Esophagus squamous epithelium (tissue), 4 donors: ENCODE measurements at regions not wholly inside any gene's neighbourhood (a gene's known extent, or its start where the extent isn't known, plus 50 kb on each side); places are given as distances from the start of the nearest gene placed in this dataset.

Experiments used
- CTCF ChIP-seq, 6 experiments: fragments of 450-650 bp in 4 of 6; fragments of 200-600 bp in 2 of 6; sonication (generic) in 2 of 6; IDR thresholded peaks; one replicate each; pipeline ENCODE4 v1.5.1; 2016 to 2019; ENCODE audit warnings: antibody characterized with exemption in 6 of 6, mild to moderate bottlenecking in 4 of 6, moderate library complexity in 4 of 6
- POLR2A ChIP-seq, 4 donors: fragments of 450-650 bp; IDR thresholded peaks; one replicate each; pipeline ENCODE4 v1.6.1; 2017; ENCODE audit warnings: antibody characterized with exemption in 4 of 4, mild to moderate bottlenecking in 4 of 4, moderate library complexity in 3 of 4

DNA sequence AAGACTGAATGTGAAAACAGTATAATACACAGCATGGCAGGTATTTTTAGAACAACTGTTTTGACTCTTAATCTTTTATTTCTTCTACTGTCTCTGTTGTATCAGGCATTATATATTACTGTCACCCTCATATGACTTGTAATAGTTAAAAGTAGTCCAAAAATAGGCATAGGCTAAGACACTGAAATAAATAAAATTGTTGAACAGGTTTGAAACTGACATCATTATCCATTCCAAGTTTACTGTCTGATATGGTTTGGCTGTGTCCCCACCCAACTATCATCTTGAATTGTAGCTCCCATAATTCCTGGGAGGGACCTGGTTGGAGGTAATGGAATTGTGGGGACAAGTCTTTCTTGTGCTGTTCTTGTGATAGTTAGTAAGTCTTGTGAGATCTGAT, 91.4 kb upstream of the CDH19 start:
- TF ChIP-seq CTCF (IDR thresholded peaks at IDR 0.05) (no peak), POLR2A (IDR thresholded peaks at IDR 0.05) (no peak)
